Left lung (tissue), 4 donors: ENCODE measurements at regions not wholly inside any gene's neighbourhood (a gene's known extent, or its start where the extent isn't known, plus 50 kb on each side); places are given as distances from the start of the nearest gene placed in this dataset.
"Not testable (repeated sequence)": the region's sequence is repeated elsewhere in the genome, so short reads cannot be mapped to it uniquely, and the experiment has no call there.

Source experiments
- ATAC-seq: fragments of 200-7000 bp; cut with Tn5 transposase; one replicate; pipeline ENCODE4 v1.9.1; 2020; ENCODE audit warnings: moderate library complexity
- DNase-seq, 4 donors: peaks; one replicate each; pipeline ENCODE4 v3.0.0-alpha.2; 2013 to 2020
- H3K27ac ChIP-seq, 2 donors: fragments of 200-600 bp; sonication (generic) in 1 of 2; one replicate each; pipeline versions ENCODE4 v1.5.0 to v1.8.0; 2020 to 2021
- H3K27me3 ChIP-seq, 2 donors: fragments of 200-600 bp; sonication (generic) in 1 of 2; one replicate each; pipeline versions ENCODE4 v1.5.0 to v1.8.0; 2020 to 2021
- H3K36me3 ChIP-seq, 2 donors: fragments of 200-600 bp; sonication (generic) in 1 of 2; one replicate each; pipeline versions ENCODE4 v1.5.0 to v1.8.0; 2020 to 2021
- H3K4me1 ChIP-seq, 2 donors: fragments of 200-600 bp; one replicate each; pipeline ENCODE4 v1.8.0; 2021
- H3K4me3 ChIP-seq, 2 donors: fragments of 200-600 bp; sonication (generic) in 1 of 2; one replicate each; pipeline versions ENCODE4 v1.5.0 to v1.8.0; 2020 to 2021; ENCODE audit warnings: mild to moderate bottlenecking in 1 of 2
- H3K9me3 ChIP-seq, 2 donors: fragments of 200-600 bp; sonication (generic) in 1 of 2; one replicate each; pipeline versions ENCODE4 v1.5.0 to v1.8.0; 2020 to 2021
- intact Hi-C, 2 donors: fragments of 100-400 bp; cut with DNase I; formaldehyde crosslinking; loops; one replicate each; pipeline versions ENCODE4 v1.11.2 to v1.14.2; 2022
- TF ChIP-seq, protein P1 (sequence below), 2 donors: fragments of 200-600 bp; sonication (generic) in 1 of 2; IDR thresholded peaks; one replicate each; pipeline versions ENCODE4 v1.5.0 to v1.8.0; 2021; ENCODE audit warnings: antibody characterized with exemption in 2 of 2
- donor health status: DM: no; HTN: yes; CAD: no.
- donor health status: DM: no; HTN: no; CAD: no.

DNA sequence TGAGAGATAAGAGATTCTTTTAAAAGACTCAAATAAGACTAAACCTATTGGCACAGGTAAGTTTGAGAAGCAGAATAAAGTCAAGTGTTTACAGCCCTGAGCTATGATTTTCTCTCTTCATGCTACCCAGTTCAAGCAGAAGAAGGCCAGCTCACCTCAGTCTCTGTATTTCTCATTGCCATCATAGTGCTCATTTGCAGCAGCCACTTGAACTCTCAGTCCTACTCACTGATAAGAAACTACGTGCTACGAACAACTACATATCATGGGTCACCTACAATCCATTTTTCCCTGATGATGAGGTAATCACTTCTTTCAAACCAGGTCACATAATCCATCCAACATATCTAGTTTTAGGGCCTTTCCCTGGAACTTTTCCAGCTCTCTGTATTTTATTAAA lies 617.5 kb downstream of the JRKL start:
- intact Hi-C loops: no loop called here
- no peaks in the 10 kb centered on the region for H3K4me1 ChIP-seq
- H3K36me3 ChIP-seq: no peaks in the 10 kb centered on the region
- no peak for DNase-seq
- H3K27me3 ChIP-seq: no peaks in the 10 kb centered on the region
- no peak overlapping the region for H3K4me3 ChIP-seq
- TF ChIP-seq, protein P1, sequence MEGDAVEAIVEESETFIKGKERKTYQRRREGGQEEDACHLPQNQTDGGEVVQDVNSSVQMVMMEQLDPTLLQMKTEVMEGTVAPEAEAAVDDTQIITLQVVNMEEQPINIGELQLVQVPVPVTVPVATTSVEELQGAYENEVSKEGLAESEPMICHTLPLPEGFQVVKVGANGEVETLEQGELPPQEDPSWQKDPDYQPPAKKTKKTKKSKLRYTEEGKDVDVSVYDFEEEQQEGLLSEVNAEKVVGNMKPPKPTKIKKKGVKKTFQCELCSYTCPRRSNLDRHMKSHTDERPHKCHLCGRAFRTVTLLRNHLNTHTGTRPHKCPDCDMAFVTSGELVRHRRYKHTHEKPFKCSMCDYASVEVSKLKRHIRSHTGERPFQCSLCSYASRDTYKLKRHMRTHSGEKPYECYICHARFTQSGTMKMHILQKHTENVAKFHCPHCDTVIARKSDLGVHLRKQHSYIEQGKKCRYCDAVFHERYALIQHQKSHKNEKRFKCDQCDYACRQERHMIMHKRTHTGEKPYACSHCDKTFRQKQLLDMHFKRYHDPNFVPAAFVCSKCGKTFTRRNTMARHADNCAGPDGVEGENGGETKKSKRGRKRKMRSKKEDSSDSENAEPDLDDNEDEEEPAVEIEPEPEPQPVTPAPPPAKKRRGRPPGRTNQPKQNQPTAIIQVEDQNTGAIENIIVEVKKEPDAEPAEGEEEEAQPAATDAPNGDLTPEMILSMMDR (IDR thresholded peaks at IDR 0.05): no peak
- H3K27ac ChIP-seq: no peak overlapping the region
- no peak for ATAC-seq
- peaks cover 0 to 4% of the 10 kb centered on the region in 2 donors for H3K9me3 ChIP-seq

DNA sequence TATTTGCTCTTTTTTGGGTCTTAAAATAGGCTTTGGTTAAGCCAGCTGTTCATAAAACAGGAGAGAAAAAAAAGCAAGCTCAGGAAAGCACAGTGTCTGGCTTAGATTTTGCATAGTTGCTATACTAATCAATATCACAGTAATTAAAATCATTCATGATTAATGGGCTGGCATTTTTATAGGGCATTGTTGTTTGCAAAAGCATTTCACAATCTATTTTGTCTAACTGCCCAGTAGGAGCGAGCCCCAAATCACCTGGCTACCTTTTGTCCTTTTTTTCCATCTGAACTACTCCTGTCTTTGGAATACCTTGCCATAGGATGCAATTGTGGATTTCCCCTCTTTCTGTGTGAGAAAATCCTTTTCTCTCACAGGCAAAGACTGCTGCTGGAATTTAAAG lies 619.8 kb downstream of the JRKL start:
- TF ChIP-seq, protein P1 (IDR thresholded peaks at IDR 0.05): no peak
- ATAC-seq (no peak), DNase-seq (no peak)
- Histone ChIP-seq H3K9me3 (peaks cover 0 to 7% of the 10 kb centered on the region in 2 donors), H3K4me1 (no peaks in the 10 kb centered on the region), H3K4me3 (no peak overlapping the region), H3K36me3 (no peaks in the 10 kb centered on the region), H3K27me3 (no peaks in the 10 kb centered on the region), H3K27ac (no peak overlapping the region)
- intact Hi-C loops: no loop called here

DNA sequence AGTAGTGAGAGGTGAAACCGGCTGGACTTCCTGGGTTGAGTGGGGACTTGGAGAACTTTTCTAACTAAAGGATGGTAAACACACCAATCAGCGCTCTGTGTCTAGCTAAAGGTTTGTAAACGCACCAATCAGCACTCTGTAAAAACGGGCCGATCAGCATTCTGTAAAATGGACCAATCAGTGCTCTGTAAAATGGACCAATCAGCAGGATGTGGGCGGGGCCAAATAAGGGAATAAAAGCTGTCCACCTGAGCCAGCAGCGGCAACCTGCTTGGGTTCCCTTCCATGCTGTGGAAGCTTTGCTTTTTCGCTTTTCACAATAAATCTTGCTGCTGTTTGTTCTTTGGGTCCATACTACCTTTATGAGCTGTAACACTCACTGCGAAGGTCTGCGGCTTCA lies 621.2 kb downstream of the JRKL start:
- H3K4me1 ChIP-seq, DNase-seq, H3K27me3 ChIP-seq, H3K36me3 ChIP-seq, ATAC-seq, intact Hi-C loops, H3K27ac ChIP-seq, H3K4me3 ChIP-seq: not testable (repeated sequence)
- H3K9me3 ChIP-seq: peaks cover 0 to 14% of the 10 kb centered on the region in 2 donors

DNA sequence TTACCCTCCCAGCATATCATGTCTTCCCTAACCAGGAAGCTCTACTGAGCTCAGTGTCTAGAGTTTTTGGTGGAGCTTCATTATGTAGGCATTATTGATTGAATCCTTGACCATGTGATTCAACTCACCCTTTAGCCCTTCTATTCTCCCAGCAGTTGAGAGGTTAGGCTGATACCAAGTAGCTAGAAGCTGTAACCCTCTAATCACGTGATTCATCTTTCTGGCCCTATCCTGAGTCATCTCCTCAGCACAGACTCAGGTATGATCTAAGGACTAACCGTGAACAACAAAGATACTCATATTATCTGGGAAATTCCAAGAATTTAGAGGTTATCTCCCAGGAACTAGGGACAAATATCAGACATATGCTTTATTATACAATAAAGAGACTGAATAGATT lies 625.5 kb downstream of the JRKL start:
- H3K4me1 ChIP-seq: no peaks in the 10 kb centered on the region
- TF ChIP-seq, protein P1 (IDR thresholded peaks at IDR 0.05): no peak
- peaks cover 0 to 11% of the 10 kb centered on the region in 2 donors for H3K9me3 ChIP-seq
- H3K27ac ChIP-seq: no peak overlapping the region
- no peak for ATAC-seq
- no peak for DNase-seq
- no peak overlapping the region for H3K4me3 ChIP-seq
- intact Hi-C loops: no loop called here
- no peaks in the 10 kb centered on the region for H3K36me3 ChIP-seq
- H3K27me3 ChIP-seq: no peaks in the 10 kb centered on the region

DNA sequence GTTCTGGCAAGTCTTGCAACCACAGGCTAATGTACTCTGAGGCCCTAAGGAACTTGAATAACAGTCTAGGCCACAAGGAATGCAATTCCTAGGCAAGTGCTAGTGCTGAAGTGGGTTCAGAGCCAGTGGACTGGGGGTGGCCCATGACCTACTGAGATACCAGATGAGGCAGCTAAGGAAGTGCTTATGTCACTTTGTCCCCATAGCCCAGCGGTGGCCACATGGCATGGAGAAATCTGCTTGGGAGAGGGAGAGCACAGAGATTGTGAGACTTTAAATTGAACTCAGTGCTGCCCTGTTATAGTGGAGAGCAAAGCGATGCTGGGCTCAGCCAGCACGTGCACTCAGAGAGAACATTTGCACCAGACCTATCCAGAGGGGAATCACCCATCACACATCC lies 629.5 kb downstream of the JRKL start:
- ATAC-seq: no peak
- intact Hi-C loops: no loop called here
- H3K27me3 ChIP-seq: no peaks in the 10 kb centered on the region

DNA sequence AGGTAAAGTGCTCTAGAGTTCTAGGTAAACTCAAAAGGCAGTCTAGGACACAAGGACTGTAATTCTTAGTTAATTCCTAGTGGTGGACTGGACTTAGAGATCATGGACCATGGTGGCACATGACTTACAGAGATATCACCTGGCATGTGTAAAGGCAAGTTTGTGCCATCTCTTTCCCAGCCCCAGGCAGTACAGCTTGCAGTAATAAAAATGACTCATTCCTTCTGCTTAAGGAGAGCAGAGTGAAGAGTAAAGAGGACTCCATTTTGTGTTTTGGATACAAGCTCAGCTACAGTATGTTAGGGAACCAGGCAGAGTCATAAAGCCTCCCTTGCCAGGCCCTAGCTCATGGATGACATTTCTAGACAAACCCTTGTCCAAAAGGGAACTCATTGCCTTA lies 629.9 kb downstream of the JRKL start:
- peaks cover 0 to 13% of the 10 kb centered on the region in 2 donors for H3K9me3 ChIP-seq
- TF ChIP-seq, protein P1 (IDR thresholded peaks at IDR 0.05): no peak
- intact Hi-C loops: no loop called here
- ATAC-seq (no peak), DNase-seq (no peak)
- no peaks in the 10 kb centered on the region for H3K36me3 ChIP-seq
- H3K27ac ChIP-seq: no peak overlapping the region
- H3K27me3 ChIP-seq: no peaks in the 10 kb centered on the region
- H3K4me1 ChIP-seq: no peaks in the 10 kb centered on the region
- H3K4me3 ChIP-seq: no peak overlapping the region

More for the DNA sequence above, 629.5 kb downstream of the JRKL start:
- Histone ChIP-seq H3K4me1 (no peaks in the 10 kb centered on the region), H3K36me3 (no peaks in the 10 kb centered on the region), H3K9me3 (peaks cover 0 to 15% of the 10 kb centered on the region in 2 donors), H3K4me3 (no peak overlapping the region), H3K27ac (no peak overlapping the region)
- no peak for DNase-seq
- TF ChIP-seq, protein P1 (IDR thresholded peaks at IDR 0.05): no peak
